ENCODE measurements at regions not wholly inside any gene's neighbourhood (a gene's known extent, or its start where the extent isn't known, plus 50 kb on each side); places are given as distances from the start of the nearest gene placed in this dataset.

DNA sequence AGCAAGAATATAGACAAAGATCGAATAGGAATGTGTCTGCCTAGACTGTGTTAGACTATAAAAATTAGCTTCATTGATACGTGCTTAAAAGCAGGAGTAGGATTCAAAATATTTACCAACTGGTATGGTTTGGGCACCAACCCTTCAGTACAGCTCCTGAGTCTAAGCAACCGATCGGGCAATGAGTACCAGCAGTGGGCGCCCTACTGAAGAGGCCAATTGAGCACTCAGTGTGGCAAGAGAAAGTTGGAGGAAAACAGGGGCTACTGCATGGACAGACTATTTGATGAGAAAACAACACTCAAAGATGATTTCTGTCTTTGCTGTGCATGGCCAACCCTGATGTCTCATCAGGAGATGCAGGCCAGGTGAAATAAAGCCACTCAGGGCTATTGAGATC is 176.0 kb upstream of the NWD2 start:
- H3K9me3 Mint-ChIP-seq, result no peaks in the 10 kb centered on the region
- H3K36me3 Mint-ChIP-seq (ENCODE audit: insufficient read depth), result no peaks in the 10 kb centered on the region
- H3K4me3 Mint-ChIP-seq, result no peak overlapping the region
- DNase-seq (no peak), ATAC-seq (no peak)
- no peaks in the 10 kb centered on the region for H3K27me3 Mint-ChIP-seq (ENCODE audit: low read depth)
- peaks cover 4% of the 10 kb centered on the region for H3K4me1 Mint-ChIP-seq (ENCODE audit: low read depth)

DNA sequence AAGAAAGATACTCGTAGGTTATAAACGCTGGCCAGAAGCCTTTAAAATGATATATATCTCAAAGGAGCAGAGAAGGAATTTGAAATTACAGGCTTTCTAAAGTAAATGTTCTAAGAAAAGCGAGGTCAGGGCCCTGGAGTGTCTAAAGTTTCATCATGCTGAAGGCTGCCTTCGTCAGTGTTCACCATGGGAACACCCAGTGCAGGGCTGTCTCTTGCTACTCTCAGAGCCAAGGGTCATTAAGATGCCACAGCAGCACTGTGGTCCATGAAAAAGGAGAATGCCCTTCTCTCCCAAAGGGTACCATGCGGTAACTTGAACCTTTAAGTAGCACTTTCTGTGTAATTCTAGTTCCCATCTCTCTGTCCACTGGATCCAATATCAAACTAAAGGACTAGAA is 174.5 kb upstream of the NWD2 start:
- Mint-ChIP-seq H3K9me3 (no peaks in the 10 kb centered on the region), H3K27me3 (ENCODE audit: low read depth) (no peaks in the 10 kb centered on the region), H3K36me3 (ENCODE audit: insufficient read depth) (no peaks in the 10 kb centered on the region), H3K4me1 (ENCODE audit: low read depth) (peaks cover 4% of the 10 kb centered on the region), H3K4me3 (no peak overlapping the region)
- no peak for ATAC-seq
- DNase-seq, result no peak

DNA sequence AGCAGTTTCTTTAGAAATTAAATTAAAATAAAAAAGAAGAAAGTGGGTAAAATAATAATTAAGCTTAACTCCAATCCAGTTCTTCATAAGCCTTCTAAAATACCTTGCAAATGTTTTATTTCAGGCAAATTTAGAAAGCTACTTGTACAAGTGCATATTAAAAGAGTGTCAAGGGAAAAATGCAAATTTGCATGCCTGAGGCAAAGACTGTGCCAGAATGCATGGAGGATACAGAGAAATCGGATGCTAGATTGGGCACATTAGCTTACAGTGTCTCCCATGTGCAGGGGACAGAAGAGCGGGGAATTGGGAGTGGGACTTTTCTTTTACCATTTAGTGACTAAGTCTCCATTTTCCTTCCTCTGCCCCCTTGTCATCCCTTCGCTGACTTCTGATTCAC is 173.0 kb upstream of the NWD2 start:
- Mint-ChIP-seq H3K9me3 (no peaks in the 10 kb centered on the region), H3K36me3 (ENCODE audit: insufficient read depth) (no peaks in the 10 kb centered on the region), H3K4me3 (no peak overlapping the region), H3K27me3 (ENCODE audit: low read depth) (no peaks in the 10 kb centered on the region), H3K4me1 (ENCODE audit: low read depth) (peaks cover 4% of the 10 kb centered on the region)
- no peak for ATAC-seq
- DNase-seq, result no peak

DNA sequence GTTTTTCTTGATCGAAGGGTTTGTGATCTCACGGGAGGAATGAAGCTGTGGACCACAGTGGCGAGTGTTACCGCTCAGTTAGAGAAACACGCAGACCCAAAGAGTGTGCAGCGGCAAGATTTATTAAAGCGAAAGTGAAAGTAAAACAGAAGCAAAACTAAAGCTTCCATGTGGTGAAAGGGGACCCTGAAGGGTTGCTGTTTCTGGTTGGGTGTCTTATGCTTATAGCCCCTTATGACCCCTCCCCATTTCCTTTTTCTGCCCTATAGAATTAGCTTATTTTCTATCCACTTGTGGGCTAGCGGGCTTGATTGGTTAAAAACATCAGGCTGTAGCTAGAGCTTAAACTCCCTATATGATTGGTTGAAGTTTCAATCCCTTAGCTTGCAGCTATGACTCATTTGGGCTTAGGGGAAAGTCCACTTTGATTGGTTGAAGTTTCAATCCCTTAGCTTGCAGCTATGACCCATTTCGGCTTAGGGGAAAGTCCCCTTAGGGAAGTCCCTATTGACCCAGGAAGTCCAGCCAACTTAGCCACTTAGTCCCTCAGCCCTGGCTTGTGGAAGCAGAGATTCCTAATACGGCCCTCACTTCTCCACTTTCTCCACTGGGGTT is 171.2 kb upstream of the NWD2 start:
- H3K36me3 Mint-ChIP-seq (ENCODE audit: insufficient read depth), result no peaks in the 10 kb centered on the region
- no peak overlapping the region for H3K4me3 Mint-ChIP-seq
- H3K27me3 Mint-ChIP-seq (ENCODE audit: low read depth), result no peaks in the 10 kb centered on the region
- DNase-seq (no peak), ATAC-seq (no peak)
- H3K9me3 Mint-ChIP-seq, result no peaks in the 10 kb centered on the region
- H3K4me1 Mint-ChIP-seq (ENCODE audit: low read depth), result peaks cover 4% of the 10 kb centered on the region

DNA sequence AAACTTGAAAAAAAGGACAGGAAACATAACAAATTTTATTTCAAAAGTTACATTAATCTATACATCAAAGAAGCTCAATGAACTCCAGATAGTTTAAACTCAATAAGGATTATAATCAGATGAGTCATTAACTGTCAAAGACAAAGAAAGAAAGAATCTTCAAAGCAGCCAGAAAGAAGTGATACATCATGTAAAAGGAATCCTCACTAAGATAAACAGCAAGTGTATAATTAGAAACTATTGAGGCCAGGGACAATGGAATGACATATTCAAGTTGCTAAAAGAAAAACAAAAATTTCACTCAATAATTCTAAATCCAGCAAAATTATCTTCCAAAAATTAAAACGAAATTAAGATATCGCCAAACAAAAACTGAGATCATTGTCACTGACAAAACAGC is 161.6 kb upstream of the NWD2 start:
- H3K4me1 Mint-ChIP-seq (ENCODE audit: low read depth), result no peaks in the 10 kb centered on the region
- no peak for DNase-seq
- no peak overlapping the region for H3K4me3 Mint-ChIP-seq
- no peaks in the 10 kb centered on the region for H3K27me3 Mint-ChIP-seq (ENCODE audit: low read depth)
- no peak for ATAC-seq
- no peaks in the 10 kb centered on the region for H3K36me3 Mint-ChIP-seq (ENCODE audit: insufficient read depth)
- peaks cover 32% of the 10 kb centered on the region for H3K9me3 Mint-ChIP-seq

DNA sequence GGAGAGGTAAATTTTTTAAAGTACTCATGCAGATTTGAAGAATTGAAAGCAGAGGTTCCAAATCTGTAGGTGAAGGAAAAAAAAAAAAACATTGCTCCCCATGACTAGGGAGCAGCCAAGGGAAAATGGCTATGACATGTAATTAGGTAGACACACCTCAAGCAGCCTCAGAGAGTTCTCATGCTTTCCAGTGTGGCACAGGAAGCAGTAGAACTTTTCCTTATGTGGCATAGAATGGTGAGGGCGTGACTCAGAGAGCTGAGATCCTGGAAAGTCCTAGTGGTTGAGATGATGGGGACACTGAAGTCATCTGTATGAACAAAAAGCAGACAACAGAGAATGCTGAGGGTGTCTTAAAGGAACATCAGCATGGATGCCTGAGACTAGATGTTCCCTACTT is 148.6 kb upstream of the NWD2 start:
- Mint-ChIP-seq H3K4me1 (ENCODE audit: low read depth) (no peaks in the 10 kb centered on the region), H3K36me3 (ENCODE audit: insufficient read depth) (no peaks in the 10 kb centered on the region), H3K27me3 (ENCODE audit: low read depth) (no peaks in the 10 kb centered on the region), H3K4me3 (no peak overlapping the region), H3K9me3 (peaks cover 2% of the 10 kb centered on the region)
- ATAC-seq (no peak), DNase-seq (no peak)

DNA sequence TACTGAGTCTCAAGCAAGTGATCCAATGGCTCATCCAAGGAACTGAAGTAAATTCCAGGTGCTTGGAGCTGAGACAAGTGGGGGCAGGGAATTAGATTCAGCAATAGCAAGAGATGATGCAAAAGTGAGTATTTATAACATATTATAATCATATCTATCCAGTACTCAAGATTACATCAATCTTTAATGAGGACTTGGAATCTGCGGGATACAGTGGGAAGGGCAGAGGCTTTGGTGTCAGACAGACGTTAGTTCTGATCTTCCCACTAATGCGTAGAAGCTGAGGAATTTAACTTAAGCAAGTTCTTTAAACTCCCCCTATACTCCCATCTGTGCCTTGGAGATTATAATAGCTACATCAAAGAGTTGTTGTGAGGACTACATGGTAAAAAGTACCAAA is 143.4 kb upstream of the NWD2 start:
- ATAC-seq (no peak), DNase-seq (no peak)
- H3K9me3 Mint-ChIP-seq, result no peaks in the 10 kb centered on the region
- no peak overlapping the region for H3K4me3 Mint-ChIP-seq
- H3K27me3 Mint-ChIP-seq (ENCODE audit: low read depth), result no peaks in the 10 kb centered on the region
- no peaks in the 10 kb centered on the region for H3K36me3 Mint-ChIP-seq (ENCODE audit: insufficient read depth)
- no peaks in the 10 kb centered on the region for H3K4me1 Mint-ChIP-seq (ENCODE audit: low read depth)

DNA sequence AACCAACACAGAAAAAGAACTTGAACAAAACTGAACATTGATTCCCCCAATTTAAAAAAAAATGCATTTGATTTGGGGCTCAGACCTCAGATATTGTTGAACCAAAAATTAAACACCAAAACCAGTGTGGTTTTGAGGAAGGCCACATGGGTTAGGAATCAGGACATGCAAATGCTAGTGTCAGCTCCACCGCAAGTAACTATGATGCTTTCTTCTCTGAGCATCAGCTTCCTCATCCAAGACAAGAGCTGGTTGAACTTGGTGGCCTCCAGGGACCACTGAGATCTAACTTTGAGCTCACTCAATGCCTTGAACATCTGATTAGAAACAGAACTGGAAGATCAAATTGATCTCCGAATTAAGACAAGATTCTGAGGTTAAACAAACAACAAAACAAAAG is 142.9 kb upstream of the NWD2 start:
- DNase-seq, result no peak
- Mint-ChIP-seq H3K4me3 (no peak overlapping the region), H3K9me3 (no peaks in the 10 kb centered on the region), H3K27me3 (ENCODE audit: low read depth) (no peaks in the 10 kb centered on the region), H3K4me1 (ENCODE audit: low read depth) (no peaks in the 10 kb centered on the region), H3K36me3 (ENCODE audit: insufficient read depth) (no peaks in the 10 kb centered on the region)
- no peak for ATAC-seq

DNA sequence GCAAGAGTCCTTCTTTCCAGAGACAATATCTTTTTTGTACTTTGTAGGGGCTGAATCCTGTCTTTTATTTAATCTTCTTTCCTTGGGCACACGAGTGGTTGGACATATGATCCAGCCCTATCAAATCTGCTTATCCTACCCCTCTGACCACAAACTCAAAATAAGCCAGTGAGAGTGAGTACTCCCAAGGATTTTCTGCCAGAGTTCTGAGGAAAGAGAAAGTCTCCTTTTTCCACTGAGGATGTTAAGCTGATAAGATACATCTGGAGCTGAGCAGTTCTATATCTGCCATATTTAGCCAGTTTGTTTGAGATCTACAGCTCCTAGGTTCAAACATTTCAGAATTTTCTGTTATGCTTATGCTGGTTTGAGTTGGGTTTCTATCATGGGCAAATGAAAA is 134.8 kb upstream of the NWD2 start:
- Mint-ChIP-seq H3K36me3 (ENCODE audit: insufficient read depth) (no peaks in the 10 kb centered on the region), H3K27me3 (ENCODE audit: low read depth) (no peaks in the 10 kb centered on the region), H3K9me3 (no peaks in the 10 kb centered on the region), H3K4me1 (ENCODE audit: low read depth) (no peaks in the 10 kb centered on the region), H3K4me3 (no peak overlapping the region)
- ATAC-seq (no peak), DNase-seq (no peak)

DNA sequence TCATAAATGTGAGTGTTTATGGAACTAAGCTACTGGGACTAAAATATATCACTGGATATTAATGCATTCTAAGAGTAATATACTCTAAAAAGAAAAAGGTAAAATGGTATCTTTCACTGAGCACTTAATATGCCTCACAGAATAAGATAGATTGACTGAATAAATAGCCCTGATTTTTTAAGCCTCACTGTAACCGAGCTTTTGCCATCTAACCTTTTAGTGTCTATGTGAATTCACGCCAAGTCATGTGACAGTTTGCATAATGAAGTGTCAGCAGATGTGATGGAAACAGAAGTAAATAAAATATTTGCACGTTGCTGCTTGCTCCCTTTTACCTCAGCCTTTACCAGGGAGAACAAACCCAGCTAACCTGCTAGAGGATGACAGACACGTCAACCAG is 119.7 kb upstream of the NWD2 start:
- H3K36me3 Mint-ChIP-seq (ENCODE audit: insufficient read depth), result no peaks in the 10 kb centered on the region
- H3K4me3 Mint-ChIP-seq, result no peak overlapping the region
- DNase-seq (no peak), ATAC-seq (no peak)
- no peaks in the 10 kb centered on the region for H3K27me3 Mint-ChIP-seq (ENCODE audit: low read depth)
- no peaks in the 10 kb centered on the region for H3K4me1 Mint-ChIP-seq (ENCODE audit: low read depth)
- no peaks in the 10 kb centered on the region for H3K9me3 Mint-ChIP-seq

DNA sequence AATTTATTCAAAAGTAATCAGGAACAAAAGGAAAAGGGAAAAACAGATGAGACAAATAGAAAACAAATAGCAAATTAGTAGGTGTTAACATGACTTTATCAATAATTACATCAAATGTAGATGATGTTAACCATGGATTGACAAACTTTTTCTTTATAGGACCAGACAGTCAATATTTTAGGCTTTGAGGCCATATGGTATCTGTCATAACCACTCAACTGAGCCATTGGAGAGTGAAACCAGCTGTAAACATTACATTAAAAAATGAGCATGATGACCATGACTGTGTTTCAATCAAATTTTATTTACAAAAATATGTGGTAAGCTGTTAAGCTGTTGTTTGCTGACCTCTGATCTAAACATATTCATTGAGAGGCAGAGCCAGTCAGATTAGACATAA is 118.5 kb upstream of the NWD2 start:
- no peaks in the 10 kb centered on the region for H3K4me1 Mint-ChIP-seq (ENCODE audit: low read depth)
- H3K4me3 Mint-ChIP-seq, result no peak overlapping the region
- H3K27me3 Mint-ChIP-seq (ENCODE audit: low read depth), result no peaks in the 10 kb centered on the region
- no peaks in the 10 kb centered on the region for H3K9me3 Mint-ChIP-seq
- DNase-seq, result no peak
- ATAC-seq, result no peak
- H3K36me3 Mint-ChIP-seq (ENCODE audit: insufficient read depth), result no peaks in the 10 kb centered on the region

DNA sequence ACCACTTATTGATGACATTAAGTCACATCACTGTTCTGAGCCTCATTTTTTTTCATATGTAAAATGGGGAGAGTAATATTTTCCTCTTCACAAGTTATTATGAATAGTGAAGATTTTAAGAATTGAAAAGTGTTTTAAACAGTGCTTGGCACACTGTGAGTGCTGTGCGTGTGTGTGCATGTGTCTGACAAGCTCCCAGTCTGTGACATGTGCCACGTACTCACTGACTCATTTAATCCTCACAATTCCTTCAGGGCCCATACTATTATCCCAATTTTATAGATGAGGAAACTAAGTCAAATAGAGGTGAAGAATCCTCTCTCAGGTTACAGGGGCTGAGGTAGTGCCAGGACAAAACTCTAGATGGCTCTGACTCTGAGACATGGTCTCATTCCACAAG is 114.1 kb upstream of the NWD2 start:
- DNase-seq, result no peak
- ATAC-seq, result no peak
- H3K36me3 Mint-ChIP-seq (ENCODE audit: insufficient read depth), result no peaks in the 10 kb centered on the region
- no peaks in the 10 kb centered on the region for H3K27me3 Mint-ChIP-seq (ENCODE audit: low read depth)
- no peaks in the 10 kb centered on the region for H3K9me3 Mint-ChIP-seq
- no peak overlapping the region for H3K4me3 Mint-ChIP-seq
- H3K4me1 Mint-ChIP-seq (ENCODE audit: low read depth), result no peaks in the 10 kb centered on the region

DNA sequence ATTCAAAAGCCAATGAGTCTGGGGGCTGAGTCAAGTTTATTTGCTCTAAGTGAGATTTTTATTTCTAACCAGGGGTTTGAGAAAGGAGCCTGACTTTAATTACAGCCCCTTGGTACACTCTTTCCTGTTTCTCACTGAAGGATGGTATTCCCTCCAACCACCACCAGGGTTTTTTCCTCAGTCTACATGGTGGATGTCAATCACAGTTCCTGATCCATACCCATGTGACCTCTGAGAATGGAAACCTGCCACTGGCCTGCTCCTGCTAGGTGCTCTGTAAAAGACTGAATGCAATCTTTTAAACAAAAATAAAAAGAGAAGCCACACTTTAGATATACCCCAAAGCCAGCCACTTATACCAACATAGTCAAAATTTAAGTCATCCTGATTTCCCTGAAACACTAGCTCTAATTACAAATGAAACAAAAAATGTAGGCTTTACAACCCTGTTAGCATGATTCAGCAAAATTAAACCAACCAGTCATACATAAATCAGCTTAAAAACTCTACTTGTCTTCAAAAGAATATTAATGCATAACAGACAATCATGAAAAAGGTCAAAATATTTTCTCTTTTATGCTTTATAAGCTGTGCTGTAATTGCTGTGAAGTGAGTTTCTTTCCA is 112.1 kb upstream of the NWD2 start:
- no peak for ATAC-seq
- no peaks in the 10 kb centered on the region for H3K36me3 Mint-ChIP-seq (ENCODE audit: insufficient read depth)

DNA sequence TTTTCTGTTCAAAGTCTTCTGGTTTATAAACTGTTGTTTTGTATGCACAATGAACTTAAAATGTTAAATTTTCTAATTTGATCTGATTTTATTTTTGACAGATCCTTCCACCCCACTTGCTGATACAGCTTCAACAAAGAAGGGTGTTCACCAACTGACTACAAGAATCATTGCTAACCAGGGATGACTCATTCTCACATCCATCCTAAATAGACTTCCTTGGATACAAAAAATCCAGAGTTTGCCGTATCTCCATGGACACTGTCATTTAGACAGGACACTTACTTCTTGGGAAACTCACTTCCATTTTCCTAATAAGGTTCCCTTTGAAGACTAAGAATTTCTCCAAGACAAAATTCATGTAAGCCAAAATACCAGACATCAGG is 111.6 kb upstream of the NWD2 start:
- Mint-ChIP-seq H3K27me3 (ENCODE audit: low read depth) (no peaks in the 10 kb centered on the region), H3K9me3 (no peaks in the 10 kb centered on the region), H3K36me3 (ENCODE audit: insufficient read depth) (no peaks in the 10 kb centered on the region), H3K4me3 (no peak overlapping the region), H3K4me1 (ENCODE audit: low read depth) (no peaks in the 10 kb centered on the region)
- DNase-seq (no peak), ATAC-seq (no peak)

More for the DNA sequence above, 112.1 kb upstream of the NWD2 start:
- no peak for DNase-seq
- no peaks in the 10 kb centered on the region for H3K27me3 Mint-ChIP-seq (ENCODE audit: low read depth)
- no peak overlapping the region for H3K4me3 Mint-ChIP-seq
- H3K9me3 Mint-ChIP-seq, result no peaks in the 10 kb centered on the region
- no peaks in the 10 kb centered on the region for H3K4me1 Mint-ChIP-seq (ENCODE audit: low read depth)

DNA sequence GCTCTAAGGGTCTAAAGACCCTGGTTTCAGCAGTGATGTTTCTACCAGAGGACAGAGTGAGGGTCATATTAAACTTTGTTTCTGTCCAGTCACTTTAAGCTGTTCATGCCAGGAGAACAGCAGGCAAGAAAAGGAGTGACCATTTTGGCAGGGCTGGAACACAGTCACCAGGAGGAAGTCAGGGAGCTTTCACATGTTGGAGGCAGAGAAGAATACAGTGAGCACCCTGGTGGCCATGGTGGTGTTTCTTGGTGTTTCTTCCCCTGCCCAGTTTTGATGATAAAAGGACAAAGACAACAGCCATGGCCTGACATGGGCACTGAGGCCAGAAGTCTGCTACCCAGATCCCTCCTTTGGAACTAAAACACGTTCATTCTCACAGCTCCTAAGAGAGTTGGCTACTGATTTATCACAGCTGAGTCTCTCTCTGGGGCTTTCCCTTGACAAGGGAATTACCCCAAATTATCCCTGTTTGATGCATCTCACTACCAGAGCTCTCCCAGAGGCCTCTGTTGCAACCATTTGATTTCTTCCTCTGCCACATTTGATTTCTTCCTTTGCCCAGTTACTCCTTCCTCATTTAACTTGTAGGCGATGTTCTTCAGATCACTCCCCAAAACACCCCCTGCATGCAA is 106.4 kb upstream of the NWD2 start:
- no peak for DNase-seq
- no peak overlapping the region for H3K4me3 Mint-ChIP-seq
- peaks cover 3% of the 10 kb centered on the region for H3K9me3 Mint-ChIP-seq
- no peak for ATAC-seq
- no peaks in the 10 kb centered on the region for H3K4me1 Mint-ChIP-seq (ENCODE audit: low read depth)
- H3K36me3 Mint-ChIP-seq (ENCODE audit: insufficient read depth), result no peaks in the 10 kb centered on the region
- H3K27me3 Mint-ChIP-seq (ENCODE audit: low read depth), result no peaks in the 10 kb centered on the region

All from activated T-cell treated with anti-CD3 and anti-CD28 coated beads, Interleukin-2, amount 50 U/mL, for 4 hours (primary cell).